ENCODE measurements at regions not wholly inside any gene's neighbourhood (a gene's known extent, or its start where the extent isn't known, plus 50 kb on each side); places are given as distances from the start of the nearest gene placed in this dataset.

- TF ChIP-seq CTCF (IDR thresholded peaks at IDR 0.05; ENCODE audit: low read depth, low read length) (no peak), EZH2phosphoT487 (IDR thresholded peaks at IDR 0.05; ENCODE audit: low read depth) (no peak)
These were observed 59.3 kb upstream of the TMPO start for GRCh38 chr12:98456041-98456440.

Data from OCI-LY3 (cell line).